ENCODE measurements at regions not wholly inside any gene's neighbourhood (a gene's known extent, or its start where the extent isn't known, plus 50 kb on each side); places are given as distances from the start of the nearest gene placed in this dataset.
"Not testable (repeated sequence)": the region's sequence is repeated elsewhere in the genome, so short reads cannot be mapped to it uniquely, and the experiment has no call there.

DNA sequence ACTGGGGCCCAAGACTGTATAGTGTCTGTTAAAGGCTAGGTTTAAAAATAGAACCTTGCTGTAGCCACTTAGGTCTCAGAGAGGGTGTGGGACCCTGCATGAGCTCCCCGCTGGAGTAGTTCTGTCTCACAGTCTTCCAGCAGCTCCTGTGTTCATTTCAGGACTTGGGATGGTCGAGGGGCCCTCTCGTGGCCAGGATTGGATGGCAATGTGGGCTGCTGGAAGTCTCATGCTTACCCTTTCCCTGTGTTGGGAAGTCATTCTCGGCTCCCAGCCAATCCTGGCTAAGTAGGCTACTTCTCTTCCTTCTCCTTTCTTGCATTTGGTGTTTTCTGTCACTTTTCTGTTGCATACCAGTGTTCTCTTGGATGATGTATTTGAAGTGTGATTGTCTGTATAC is 284.0 kb upstream of the GCFC2 start:
- no peak overlapping the region for H3K4me3 ChIP-seq (ENCODE audit: low read depth, low read length)
- DNase-seq (ENCODE audit: low read depth, low spot score) = no peak
- TF ChIP-seq, protein P1, sequence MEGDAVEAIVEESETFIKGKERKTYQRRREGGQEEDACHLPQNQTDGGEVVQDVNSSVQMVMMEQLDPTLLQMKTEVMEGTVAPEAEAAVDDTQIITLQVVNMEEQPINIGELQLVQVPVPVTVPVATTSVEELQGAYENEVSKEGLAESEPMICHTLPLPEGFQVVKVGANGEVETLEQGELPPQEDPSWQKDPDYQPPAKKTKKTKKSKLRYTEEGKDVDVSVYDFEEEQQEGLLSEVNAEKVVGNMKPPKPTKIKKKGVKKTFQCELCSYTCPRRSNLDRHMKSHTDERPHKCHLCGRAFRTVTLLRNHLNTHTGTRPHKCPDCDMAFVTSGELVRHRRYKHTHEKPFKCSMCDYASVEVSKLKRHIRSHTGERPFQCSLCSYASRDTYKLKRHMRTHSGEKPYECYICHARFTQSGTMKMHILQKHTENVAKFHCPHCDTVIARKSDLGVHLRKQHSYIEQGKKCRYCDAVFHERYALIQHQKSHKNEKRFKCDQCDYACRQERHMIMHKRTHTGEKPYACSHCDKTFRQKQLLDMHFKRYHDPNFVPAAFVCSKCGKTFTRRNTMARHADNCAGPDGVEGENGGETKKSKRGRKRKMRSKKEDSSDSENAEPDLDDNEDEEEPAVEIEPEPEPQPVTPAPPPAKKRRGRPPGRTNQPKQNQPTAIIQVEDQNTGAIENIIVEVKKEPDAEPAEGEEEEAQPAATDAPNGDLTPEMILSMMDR (IDR thresholded peaks at IDR 0.05; ENCODE audit: insufficient read depth, low read length, missing control alignments) = no peak
- POLR2A ChIA-PET = no interaction called here
- CTCF ChIA-PET = no interaction called here

- CTCF ChIA-PET; H3K4me3 ChIP-seq (ENCODE audit: low read depth, low read length); POLR2A ChIA-PET; DNase-seq (ENCODE audit: low read depth, low spot score): not testable (repeated sequence)
Measured at GRCh38 chr2:75988622-75989021, 277.9 kb upstream of the GCFC2 start.

DNA sequence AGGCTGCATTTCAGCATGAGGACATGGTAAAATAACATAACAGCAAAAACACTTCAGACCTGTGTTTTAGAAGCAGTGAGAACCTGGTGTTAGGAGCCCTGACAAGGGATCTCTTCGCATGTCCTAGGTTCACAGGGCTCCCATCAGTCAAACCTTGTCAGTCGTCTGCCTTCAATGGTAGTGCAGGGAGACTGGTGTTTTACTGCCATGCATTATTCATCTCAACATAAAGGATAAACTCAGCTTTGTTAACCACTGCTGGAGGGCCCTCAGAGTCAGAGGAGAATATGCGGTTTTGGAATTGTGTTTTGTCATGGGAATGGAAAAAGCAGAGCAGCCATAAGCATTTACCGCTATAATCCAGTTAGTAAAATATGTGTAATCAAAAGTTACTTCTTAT is 275.9 kb upstream of the GCFC2 start:
- CTCF ChIA-PET = no interaction called here
- DNase-seq (ENCODE audit: low read depth, low spot score) = no peak
- TF ChIP-seq, protein P1 (IDR thresholded peaks at IDR 0.05; ENCODE audit: insufficient read depth, low read length, missing control alignments) = no peak
- H3K4me3 ChIP-seq (ENCODE audit: low read depth, low read length) = no peak overlapping the region
- POLR2A ChIA-PET = no interaction called here

GRCh38 chr2:75982719-75983118 is 272.0 kb upstream of the GCFC2 start:
- H3K4me3 ChIP-seq (ENCODE audit: low read depth, low read length) = no peak overlapping the region

GRCh38 chr2:75964646-75965045 is 253.9 kb upstream of the GCFC2 start:
- DNase-seq (ENCODE audit: low read depth, low spot score) = no peak
- CTCF ChIA-PET = no interaction called here

More at GRCh38 chr2:75982719-75983118, 272.0 kb upstream of the GCFC2 start:
- ChIA-PET CTCF (no interaction called here), POLR2A (no interaction called here)
- no peak for DNase-seq (ENCODE audit: low read depth, low spot score)
- TF ChIP-seq, protein P1 (IDR thresholded peaks at IDR 0.05; ENCODE audit: insufficient read depth, low read length, missing control alignments) = no peak

GRCh38 chr2:75960472-75961009 is 249.8 kb upstream of the GCFC2 start:
- CTCF ChIA-PET = no interaction called here
- TF ChIP-seq, protein P1 (IDR thresholded peaks at IDR 0.05; ENCODE audit: insufficient read depth, low read length, missing control alignments) = no peak
- DNase-seq (ENCODE audit: low read depth, low spot score) = no peak
- no peak overlapping the region for H3K4me3 ChIP-seq (ENCODE audit: low read depth, low read length)
- POLR2A ChIA-PET = no interaction called here

More at GRCh38 chr2:75964646-75965045, 253.9 kb upstream of the GCFC2 start:
- POLR2A ChIA-PET = no interaction called here
- TF ChIP-seq, protein P1 (IDR thresholded peaks at IDR 0.05; ENCODE audit: insufficient read depth, low read length, missing control alignments) = no peak
- H3K4me3 ChIP-seq (ENCODE audit: low read depth, low read length) = no peak overlapping the region

DNA sequence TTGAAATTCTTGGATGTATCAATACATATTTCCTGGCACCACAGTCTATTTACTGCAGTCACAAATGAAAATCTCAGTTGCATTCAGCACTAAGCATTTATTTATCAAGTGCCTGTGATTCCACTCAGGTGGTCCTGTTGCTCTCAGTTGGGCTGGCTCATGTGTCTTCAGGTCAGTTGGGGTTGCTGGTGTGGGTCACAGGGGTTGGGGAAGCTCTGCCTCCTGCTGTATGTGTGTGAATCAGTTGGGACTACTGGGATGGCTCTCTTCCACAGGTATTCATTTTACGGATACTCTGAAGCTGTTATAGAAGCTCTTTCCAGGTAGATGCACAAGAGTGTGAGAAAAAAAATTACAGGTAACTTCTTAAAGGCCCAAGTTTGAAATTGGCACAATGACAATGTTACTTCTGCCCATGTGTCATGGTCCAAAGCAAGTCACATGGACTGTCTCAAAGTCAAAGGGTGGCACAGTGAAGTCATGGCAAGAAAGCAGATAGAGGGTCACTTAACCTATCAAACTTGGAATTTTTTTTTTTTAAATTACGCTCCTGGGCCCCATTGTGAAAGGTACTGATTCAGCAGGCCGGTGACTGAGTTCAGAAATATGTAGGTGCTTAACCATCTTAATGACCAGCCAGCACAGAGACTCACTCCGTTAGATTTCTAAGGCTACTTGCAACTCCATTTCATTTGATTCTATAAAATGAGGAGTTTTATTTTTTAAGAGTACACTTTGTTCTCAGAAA is 249.2 kb upstream of the GCFC2 start:
- DNase-seq (ENCODE audit: low read depth, low spot score) = no peak
- CTCF ChIA-PET = no interaction called here
- TF ChIP-seq, protein P1 (IDR thresholded peaks at IDR 0.05; ENCODE audit: insufficient read depth, low read length, missing control alignments) = no peak
- H3K4me3 ChIP-seq (ENCODE audit: low read depth, low read length) = no peak overlapping the region
- POLR2A ChIA-PET = no interaction called here
